Left lung (tissue), 4 donors: ENCODE measurements at regions not wholly inside any gene's neighbourhood (a gene's known extent, or its start where the extent isn't known, plus 50 kb on each side); places are given as distances from the start of the nearest gene placed in this dataset.
A peak's percentile ranks its signal among the peaks of the same experiment; 100 is the strongest.

Source experiments
- ATAC-seq: fragments of 200-7000 bp; cut with Tn5 transposase; one replicate; pipeline ENCODE4 v1.9.1; 2020; ENCODE audit warnings: moderate library complexity
- DNase-seq, 4 donors: peaks; one replicate each; pipeline ENCODE4 v3.0.0-alpha.2; 2013 to 2020
- H3K27ac ChIP-seq, 2 donors: fragments of 200-600 bp; sonication (generic) in 1 of 2; one replicate each; pipeline versions ENCODE4 v1.5.0 to v1.8.0; 2020 to 2021
- H3K27me3 ChIP-seq, 2 donors: fragments of 200-600 bp; sonication (generic) in 1 of 2; one replicate each; pipeline versions ENCODE4 v1.5.0 to v1.8.0; 2020 to 2021
- H3K36me3 ChIP-seq, 2 donors: fragments of 200-600 bp; sonication (generic) in 1 of 2; one replicate each; pipeline versions ENCODE4 v1.5.0 to v1.8.0; 2020 to 2021
- H3K4me1 ChIP-seq, 2 donors: fragments of 200-600 bp; one replicate each; pipeline ENCODE4 v1.8.0; 2021
- H3K4me3 ChIP-seq, 2 donors: fragments of 200-600 bp; sonication (generic) in 1 of 2; one replicate each; pipeline versions ENCODE4 v1.5.0 to v1.8.0; 2020 to 2021; ENCODE audit warnings: mild to moderate bottlenecking in 1 of 2
- H3K9me3 ChIP-seq, 2 donors: fragments of 200-600 bp; sonication (generic) in 1 of 2; one replicate each; pipeline versions ENCODE4 v1.5.0 to v1.8.0; 2020 to 2021
- intact Hi-C, 2 donors: fragments of 100-400 bp; cut with DNase I; formaldehyde crosslinking; loops; one replicate each; pipeline versions ENCODE4 v1.11.2 to v1.14.2; 2022
- TF ChIP-seq, protein P1 (sequence below), 2 donors: fragments of 200-600 bp; sonication (generic) in 1 of 2; IDR thresholded peaks; one replicate each; pipeline versions ENCODE4 v1.5.0 to v1.8.0; 2021; ENCODE audit warnings: antibody characterized with exemption in 2 of 2
- donor health status: DM: no; HTN: yes; CAD: no.
- donor health status: DM: no; HTN: no; CAD: no.

DNA sequence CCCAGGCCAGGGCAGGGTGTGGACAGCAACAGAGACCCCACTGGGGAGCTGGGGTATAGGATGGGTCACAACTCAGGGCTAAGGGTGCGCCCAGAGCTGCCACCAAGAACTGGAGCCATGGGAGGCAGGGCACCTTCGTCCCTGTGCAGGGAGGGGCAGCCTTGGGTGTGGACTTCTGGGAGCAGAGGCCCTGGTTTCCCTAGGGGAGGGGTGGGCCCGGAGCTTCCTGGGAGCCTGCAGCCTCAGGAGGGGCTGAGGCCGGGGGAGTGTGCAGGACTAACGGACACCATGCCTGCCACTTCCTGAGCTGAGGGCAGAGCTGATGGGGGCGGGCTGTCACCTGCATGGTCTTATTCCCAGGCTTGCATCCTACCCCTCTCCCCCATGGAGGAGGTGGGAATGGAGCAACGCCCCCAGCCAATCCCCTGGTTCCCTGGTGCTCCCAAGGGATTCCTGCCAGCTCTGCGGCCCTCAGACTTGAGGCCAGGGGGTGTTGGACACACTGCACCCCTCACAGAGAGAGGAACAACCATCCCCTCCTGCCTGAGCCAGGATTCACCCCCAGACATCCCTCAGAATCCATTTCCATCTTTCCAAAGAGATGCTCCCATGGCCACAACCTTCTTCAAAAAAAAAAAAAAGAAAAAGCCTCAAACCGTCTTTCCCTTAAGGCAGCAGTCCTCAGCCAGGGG, 225.7 kb downstream of the CTTN start:
- intact Hi-C loops, result no loop called here
- Histone ChIP-seq H3K36me3 (no peaks in the 10 kb centered on the region), H3K9me3 (no peaks in the 10 kb centered on the region), H3K27me3 (no peaks in the 10 kb centered on the region), H3K27ac (no peak overlapping the region), H3K4me3 (no peak overlapping the region), H3K4me1 (peaks cover 0 to 7% of the 10 kb centered on the region in 2 donors)
- ATAC-seq (no peak), DNase-seq (peak in 1 of 4 donors; percentile 33)
- TF ChIP-seq, protein P1, sequence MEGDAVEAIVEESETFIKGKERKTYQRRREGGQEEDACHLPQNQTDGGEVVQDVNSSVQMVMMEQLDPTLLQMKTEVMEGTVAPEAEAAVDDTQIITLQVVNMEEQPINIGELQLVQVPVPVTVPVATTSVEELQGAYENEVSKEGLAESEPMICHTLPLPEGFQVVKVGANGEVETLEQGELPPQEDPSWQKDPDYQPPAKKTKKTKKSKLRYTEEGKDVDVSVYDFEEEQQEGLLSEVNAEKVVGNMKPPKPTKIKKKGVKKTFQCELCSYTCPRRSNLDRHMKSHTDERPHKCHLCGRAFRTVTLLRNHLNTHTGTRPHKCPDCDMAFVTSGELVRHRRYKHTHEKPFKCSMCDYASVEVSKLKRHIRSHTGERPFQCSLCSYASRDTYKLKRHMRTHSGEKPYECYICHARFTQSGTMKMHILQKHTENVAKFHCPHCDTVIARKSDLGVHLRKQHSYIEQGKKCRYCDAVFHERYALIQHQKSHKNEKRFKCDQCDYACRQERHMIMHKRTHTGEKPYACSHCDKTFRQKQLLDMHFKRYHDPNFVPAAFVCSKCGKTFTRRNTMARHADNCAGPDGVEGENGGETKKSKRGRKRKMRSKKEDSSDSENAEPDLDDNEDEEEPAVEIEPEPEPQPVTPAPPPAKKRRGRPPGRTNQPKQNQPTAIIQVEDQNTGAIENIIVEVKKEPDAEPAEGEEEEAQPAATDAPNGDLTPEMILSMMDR (IDR thresholded peaks at IDR 0.05), result no peak

DNA sequence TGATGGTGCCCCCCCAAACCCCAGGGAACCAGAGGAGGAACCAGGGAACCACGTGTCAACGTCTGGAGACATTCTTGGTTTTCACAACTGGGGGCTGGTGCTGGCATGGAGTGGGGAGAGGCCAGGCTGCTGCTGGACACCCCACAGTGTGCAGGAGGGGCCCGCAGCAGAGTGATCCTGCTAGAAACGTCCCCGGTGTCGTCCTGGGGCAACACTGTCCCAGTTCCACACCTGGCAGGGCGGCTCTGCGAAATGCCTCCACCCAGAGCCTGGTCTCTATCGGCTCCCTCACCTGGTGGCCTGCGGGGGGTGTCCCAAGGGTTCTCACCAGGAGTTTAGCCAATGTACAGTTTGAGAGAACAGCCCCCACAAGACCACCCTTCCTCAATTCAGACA, 226.3 kb downstream of the CTTN start:
- DNase-seq, result peak in 1 of 4 donors; percentile 67
- Histone ChIP-seq H3K4me3 (no peak overlapping the region), H3K27me3 (no peaks in the 10 kb centered on the region), H3K27ac (no peak overlapping the region), H3K4me1 (peaks cover 0 to 10% of the 10 kb centered on the region in 2 donors), H3K36me3 (no peaks in the 10 kb centered on the region), H3K9me3 (no peaks in the 10 kb centered on the region)
- intact Hi-C loops, result no loop called here
- TF ChIP-seq, protein P1 (IDR thresholded peaks at IDR 0.05), result no peak
- ATAC-seq, result no peak

DNA sequence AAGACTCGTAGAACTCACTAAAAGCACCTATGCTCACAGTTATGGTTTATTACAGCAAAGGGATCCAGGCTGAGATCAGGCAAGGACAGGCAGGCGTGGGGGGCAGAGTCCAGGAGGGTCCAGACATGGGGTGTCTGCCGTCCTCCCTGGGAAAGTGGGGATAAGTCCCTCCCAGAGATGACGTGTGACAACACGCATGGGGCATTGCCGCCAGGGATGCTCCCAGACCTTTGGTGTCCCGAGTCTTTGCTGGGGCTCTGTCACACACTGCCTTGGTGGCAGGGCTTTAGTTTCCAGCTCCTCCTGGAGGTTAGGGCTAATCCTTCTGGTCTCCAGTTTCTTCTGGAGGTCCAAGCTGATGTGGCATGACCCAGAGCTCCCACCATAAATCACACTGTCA, 226.7 kb downstream of the CTTN start:
- Histone ChIP-seq H3K27me3 (no peaks in the 10 kb centered on the region), H3K27ac (no peak overlapping the region), H3K4me3 (no peak overlapping the region), H3K36me3 (no peaks in the 10 kb centered on the region), H3K4me1 (peaks cover 0 to 10% of the 10 kb centered on the region in 2 donors), H3K9me3 (no peaks in the 10 kb centered on the region)
- DNase-seq, result peak in 1 of 4 donors; percentile 37
- intact Hi-C loops, result no loop called here
- ATAC-seq, result no peak
- TF ChIP-seq, protein P1 (IDR thresholded peaks at IDR 0.05), result no peak

DNA sequence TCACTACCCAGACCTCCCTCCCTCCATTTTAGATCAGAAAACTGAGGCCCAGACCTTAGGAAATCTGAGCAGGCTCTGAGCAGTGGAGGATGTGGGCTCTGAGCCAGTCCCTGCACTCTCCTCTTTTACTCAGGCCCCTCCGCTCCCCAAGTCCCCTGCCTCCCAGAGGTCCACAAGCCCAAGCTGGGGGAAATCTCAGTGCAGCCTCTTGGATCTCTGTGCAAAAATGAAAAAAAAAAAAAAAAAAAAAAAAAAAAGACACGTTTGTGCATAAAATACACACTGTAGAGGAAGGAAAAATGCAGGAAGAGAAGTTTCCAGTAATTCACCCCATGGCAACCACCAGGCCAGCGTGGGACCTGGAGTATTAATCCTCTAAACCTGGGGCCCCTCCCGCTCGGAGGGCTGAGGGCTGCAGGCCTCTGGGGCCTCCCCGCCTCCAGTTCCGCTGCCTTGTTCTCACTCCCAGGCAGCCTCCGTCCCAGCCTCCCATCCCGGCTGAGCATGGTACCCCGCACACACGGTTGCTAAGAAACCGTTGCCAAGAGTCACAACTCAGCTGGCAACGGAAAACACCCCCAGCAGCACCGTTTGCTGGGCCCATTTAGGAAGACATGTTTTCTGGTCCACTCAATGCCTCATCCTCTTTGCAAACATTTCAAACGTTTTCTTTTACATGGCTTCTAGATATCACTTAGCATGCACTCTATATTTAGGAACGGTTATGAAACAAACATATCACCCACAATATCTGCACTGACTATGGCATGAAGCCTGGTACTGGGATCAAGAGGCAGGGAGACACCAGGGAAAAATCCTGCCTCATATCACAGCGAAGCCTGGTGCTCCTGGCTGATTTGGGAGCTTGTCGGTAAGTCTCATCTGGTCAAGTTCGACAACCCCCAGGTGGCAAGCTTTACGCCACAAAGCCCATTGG, 227.5 kb downstream of the CTTN start:
- H3K9me3 ChIP-seq, result no peaks in the 10 kb centered on the region
- peaks cover 0 to 10% of the 10 kb centered on the region in 2 donors for H3K4me1 ChIP-seq
- H3K27me3 ChIP-seq, result no peaks in the 10 kb centered on the region
- no peak overlapping the region for H3K4me3 ChIP-seq
- DNase-seq (peak in 1 of 4 donors; percentile 59), ATAC-seq (no peak)
- intact Hi-C loops, result no loop called here
- H3K27ac ChIP-seq, result no peak overlapping the region
- TF ChIP-seq, protein P1 (IDR thresholded peaks at IDR 0.05), result no peak
- no peaks in the 10 kb centered on the region for H3K36me3 ChIP-seq

DNA sequence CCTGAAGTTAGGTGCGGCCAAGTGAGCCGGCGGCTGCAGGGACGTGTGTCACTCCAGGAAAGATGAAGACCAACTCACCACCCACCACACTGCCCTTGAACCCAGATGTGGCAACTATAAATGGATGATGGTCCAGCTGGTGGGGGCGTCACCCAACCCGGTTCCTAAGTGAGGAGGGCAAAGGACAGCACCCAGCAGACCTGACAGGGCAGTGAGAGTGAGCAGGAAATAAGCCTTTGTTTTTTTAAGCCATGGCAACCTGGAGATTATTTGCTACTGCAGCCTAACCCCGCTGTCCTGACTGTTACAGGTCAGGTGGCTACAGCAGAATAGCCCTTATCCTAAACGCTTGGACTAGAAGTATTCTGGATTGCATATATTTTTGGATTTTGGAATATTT, 228.9 kb downstream of the CTTN start:
- H3K4me1 ChIP-seq, result peaks cover 0 to 10% of the 10 kb centered on the region in 2 donors
- no peaks in the 10 kb centered on the region for H3K36me3 ChIP-seq
- H3K27me3 ChIP-seq, result no peaks in the 10 kb centered on the region
- ATAC-seq (peak; percentile 57), DNase-seq (peak in 1 of 4 donors; percentile 49)
- no peak overlapping the region for H3K27ac ChIP-seq
- H3K9me3 ChIP-seq, result no peaks in the 10 kb centered on the region
- TF ChIP-seq, protein P1 (IDR thresholded peaks at IDR 0.05), result no peak
- H3K4me3 ChIP-seq, result no peak overlapping the region
- intact Hi-C loops, result no loop called here
